GM12873 (cell line): ENCODE measurements at regions not wholly inside any gene's neighbourhood (a gene's known extent, or its start where the extent isn't known, plus 50 kb on each side); places are given as distances from the start of the nearest gene placed in this dataset.

Experiments used
- CTCF ChIP-seq: IDR thresholded peaks from 2 replicates; pipeline ENCODE4 v1.5.1; 2012; ENCODE audit warnings: low read depth, mild to moderate bottlenecking, moderate library complexity, low read length, control low read depth; ENCODE audit not compliant: insufficient read depth; ENCODE audit errors: missing control alignments

- TF ChIP-seq CTCF, result no peak
Measured at GRCh38 chr16:65940711-65941110, 425.8 kb upstream of the CDH5 start.

- no peak for TF ChIP-seq CTCF
Measured at GRCh38 chr16:65938083-65938482, 428.4 kb upstream of the CDH5 start.

GRCh38 chr16:65937455-65937854 lies 429.0 kb upstream of the CDH5 start:
- no peak for TF ChIP-seq CTCF

GRCh38 chr16:65936096-65936495 lies 430.4 kb upstream of the CDH5 start:
- TF ChIP-seq CTCF, result no peak

- TF ChIP-seq CTCF, result no peak
Measured at GRCh38 chr16:65934443-65934842, 432.0 kb upstream of the CDH5 start.

GRCh38 chr16:65933703-65934102 lies 432.8 kb upstream of the CDH5 start:
- no peak for TF ChIP-seq CTCF

GRCh38 chr16:65932350-65933072 lies 434.0 kb upstream of the CDH5 start:
- TF ChIP-seq CTCF, result no peak

- no peak for TF ChIP-seq CTCF
Measured at GRCh38 chr16:65922923-65923322, 443.6 kb upstream of the CDH5 start.
